Erythroblast (primary cell): ENCODE measurements at regions not wholly inside any gene's neighbourhood (a gene's known extent, or its start where the extent isn't known, plus 50 kb on each side); places are given as distances from the start of the nearest gene placed in this dataset.

Experiments
- GATA1 ChIP-seq: IDR thresholded peaks from 2 replicates; pipeline ENCODE4 v1.6.1; 2011; ENCODE audit warnings: low read depth, mild to moderate bottlenecking, control low read depth, low read length, moderate library complexity
- POLR2A ChIP-seq: IDR thresholded peaks from 2 replicates; pipeline ENCODE4 v1.6.1; 2011; ENCODE audit warnings: mild to moderate bottlenecking, low read length

DNA sequence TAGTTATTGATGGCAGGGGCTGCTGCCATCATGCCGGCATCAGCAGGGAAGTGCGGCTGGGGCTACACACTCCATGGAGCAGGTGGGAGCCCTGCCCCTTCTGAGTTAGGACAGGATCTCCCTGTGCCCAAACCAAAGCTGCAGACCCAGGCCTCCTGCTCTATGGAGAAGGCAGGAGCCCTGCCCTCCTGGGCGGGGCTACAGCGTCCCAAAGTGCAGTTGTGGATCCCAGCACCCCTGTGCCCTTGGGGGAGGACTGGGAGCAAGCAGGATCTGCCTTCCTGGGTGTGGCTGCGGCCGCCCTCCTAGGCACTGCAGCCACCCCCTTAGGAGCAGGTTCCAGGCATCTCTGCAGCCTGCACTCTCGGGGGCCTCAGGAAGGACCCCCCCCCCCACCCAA is 1392.4 kb upstream of the SLC39A10 start:
- TF ChIP-seq POLR2A (no peak), GATA1 (no peak)
